SU-DHL-6 (cell line): ENCODE measurements at regions not wholly inside any gene's neighbourhood (a gene's known extent, or its start where the extent isn't known, plus 50 kb on each side); places are given as distances from the start of the nearest gene placed in this dataset.

ENCODE experiments used
- CTCF ChIP-seq: fragments of 200-600 bp; sonication (generic); IDR thresholded peaks from one replicate; pipeline ENCODE4 v1.5.1; 2017; ENCODE audit warnings: antibody characterized with exemption, mild to moderate bottlenecking, low read length, moderate library complexity; ENCODE audit not compliant: insufficient read depth, poor library complexity, severe bottlenecking
- EZH2phosphoT487 ChIP-seq: fragments of 200-600 bp; sonication (generic), shearing (Covaris generic); conservative IDR thresholded peaks from 2 replicates; pipeline ENCODE4 v1.6.1; 2018; ENCODE audit warnings: mild to moderate bottlenecking, antibody characterized with exemption, low read length, moderate library complexity, mixed read lengths

- TF ChIP-seq CTCF (no peak), EZH2phosphoT487 (no peak)
These were observed 172.9 kb upstream of the NECTIN1 start for GRCh38 chr11:119901657-119902577.
